ENCODE measurements at regions not wholly inside any gene's neighbourhood (a gene's known extent, or its start where the extent isn't known, plus 50 kb on each side); places are given as distances from the start of the nearest gene placed in this dataset.

DNA sequence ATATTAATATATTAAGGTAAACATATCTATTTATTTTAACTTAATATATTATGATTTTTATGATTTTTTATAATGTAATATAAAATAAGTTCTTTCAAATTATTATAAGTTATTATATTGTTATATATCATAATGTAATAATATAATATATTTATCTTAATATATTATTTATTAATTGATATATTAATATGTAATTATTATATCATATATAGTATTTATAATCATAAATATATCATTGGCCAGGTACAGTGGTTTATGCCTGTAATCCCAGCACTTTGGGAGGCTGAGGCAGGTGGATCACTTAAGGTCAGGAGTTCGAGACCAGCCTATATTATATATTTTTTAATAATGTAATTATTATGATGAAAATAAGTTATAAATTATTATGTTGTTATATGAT is 118.1 kb downstream of the MPP7 start:
- no peak overlapping the region for H3K9ac ChIP-seq (ENCODE audit: insufficient read depth in 1 of 2, low read length in 2 of 2)
- H3K4me3 ChIP-seq: no peak overlapping the region
- TF ChIP-seq, protein P1, sequence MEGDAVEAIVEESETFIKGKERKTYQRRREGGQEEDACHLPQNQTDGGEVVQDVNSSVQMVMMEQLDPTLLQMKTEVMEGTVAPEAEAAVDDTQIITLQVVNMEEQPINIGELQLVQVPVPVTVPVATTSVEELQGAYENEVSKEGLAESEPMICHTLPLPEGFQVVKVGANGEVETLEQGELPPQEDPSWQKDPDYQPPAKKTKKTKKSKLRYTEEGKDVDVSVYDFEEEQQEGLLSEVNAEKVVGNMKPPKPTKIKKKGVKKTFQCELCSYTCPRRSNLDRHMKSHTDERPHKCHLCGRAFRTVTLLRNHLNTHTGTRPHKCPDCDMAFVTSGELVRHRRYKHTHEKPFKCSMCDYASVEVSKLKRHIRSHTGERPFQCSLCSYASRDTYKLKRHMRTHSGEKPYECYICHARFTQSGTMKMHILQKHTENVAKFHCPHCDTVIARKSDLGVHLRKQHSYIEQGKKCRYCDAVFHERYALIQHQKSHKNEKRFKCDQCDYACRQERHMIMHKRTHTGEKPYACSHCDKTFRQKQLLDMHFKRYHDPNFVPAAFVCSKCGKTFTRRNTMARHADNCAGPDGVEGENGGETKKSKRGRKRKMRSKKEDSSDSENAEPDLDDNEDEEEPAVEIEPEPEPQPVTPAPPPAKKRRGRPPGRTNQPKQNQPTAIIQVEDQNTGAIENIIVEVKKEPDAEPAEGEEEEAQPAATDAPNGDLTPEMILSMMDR (IDR thresholded peaks at IDR 0.05; ENCODE audit: control extremely low read depth, extremely low read depth): no peak
- H3K36me3 ChIP-seq (ENCODE audit: control insufficient read depth in 4 of 4, insufficient read depth in 4 of 4, low read length in 4 of 4): no peaks in the 10 kb centered on the region
- peaks cover 0 to 4% (median 0%) of the 10 kb centered on the region in 3 donors for H3K27me3 ChIP-seq (ENCODE audit: control insufficient read depth in 3 of 3, insufficient read depth in 3 of 3, low read length in 2 of 3)
- ATAC-seq (ENCODE audit: insufficient read depth, low FRiP score) (no peak), DNase-seq (no peak)
- H3K9me3 ChIP-seq (ENCODE audit: control insufficient read depth in 4 of 4, insufficient read depth in 3 of 4, low read length in 3 of 4): no peaks in the 10 kb centered on the region
- peaks cover 0 to 2% (median 0%) of the 10 kb centered on the region in 5 donors for H3K4me1 ChIP-seq (ENCODE audit: control insufficient read depth in 5 of 5, insufficient read depth in 5 of 5, low read length in 5 of 5)
- 95 to 97% methylated on average over 1 of the region's 1 CpG for WGBS, 2 donors
- no peak overlapping the region for H3K27ac ChIP-seq (ENCODE audit: low read depth in 1 of 2, low read length in 1 of 2)

DNA sequence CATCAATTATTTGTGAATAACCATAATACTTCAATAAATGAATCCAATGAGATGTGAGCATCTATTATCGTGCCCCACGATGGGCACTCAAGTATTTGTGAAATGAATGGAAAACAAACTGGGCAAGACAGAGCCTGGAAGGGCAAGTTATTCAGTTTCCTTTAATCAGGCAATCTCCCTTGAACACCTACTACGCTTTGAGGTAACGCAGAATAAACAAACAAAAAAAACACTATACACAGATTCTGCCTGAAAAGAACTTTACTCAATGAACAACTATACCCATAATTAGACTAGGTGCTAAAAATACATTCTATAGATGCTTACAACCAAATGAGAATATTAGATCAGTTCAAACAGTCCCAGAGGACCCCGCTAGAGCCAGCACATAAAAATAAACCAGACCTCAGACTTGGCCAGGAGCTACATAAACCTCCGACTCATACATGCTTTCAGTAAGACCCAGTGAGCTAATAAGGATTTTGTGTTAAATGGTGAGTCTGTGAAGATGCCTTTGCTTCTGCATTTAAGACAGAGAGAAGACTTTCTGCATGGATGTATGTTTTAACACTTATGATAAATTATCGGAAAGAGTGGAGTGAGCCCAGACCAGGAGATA is 121.3 kb downstream of the MPP7 start:
- WGBS, 2 donors: 63 to 89% methylated on average over 7 of the region's 7 CpGs
- no peaks in the 10 kb centered on the region for H3K36me3 ChIP-seq (ENCODE audit: control insufficient read depth in 4 of 4, insufficient read depth in 4 of 4, low read length in 4 of 4)
- TF ChIP-seq, protein P1 (IDR thresholded peaks at IDR 0.05; ENCODE audit: control extremely low read depth, extremely low read depth): no peak

DNA sequence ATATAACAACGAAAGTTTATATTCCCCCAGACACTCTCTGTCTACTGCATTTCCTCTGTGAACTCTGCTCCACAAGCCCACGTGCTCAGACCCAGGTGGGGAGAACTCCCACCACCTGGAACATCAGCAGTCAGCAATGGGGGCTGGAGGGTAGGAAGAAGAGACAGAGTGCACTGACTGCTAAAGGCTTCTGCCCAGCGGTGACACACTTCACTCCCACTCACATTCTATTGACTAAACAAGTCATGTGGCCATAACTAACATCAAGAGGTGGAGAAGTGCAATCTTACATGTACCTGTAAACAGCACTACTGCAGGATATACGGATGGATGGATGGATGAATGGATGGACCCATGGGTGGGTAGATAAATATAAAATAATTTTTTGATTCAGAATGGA is 122.2 kb downstream of the MPP7 start:
- Histone ChIP-seq H3K27me3 (ENCODE audit: control insufficient read depth in 3 of 3, insufficient read depth in 3 of 3, low read length in 2 of 3) (peaks cover 0 to 4% (median 0%) of the 10 kb centered on the region in 3 donors), H3K36me3 (ENCODE audit: control insufficient read depth in 4 of 4, insufficient read depth in 4 of 4, low read length in 4 of 4) (no peaks in the 10 kb centered on the region), H3K4me1 (ENCODE audit: control insufficient read depth in 5 of 5, insufficient read depth in 5 of 5, low read length in 5 of 5) (peaks cover 0 to 3% (median 0%) of the 10 kb centered on the region in 5 donors), H3K4me3 (no peak overlapping the region), H3K9ac (ENCODE audit: insufficient read depth in 1 of 2, low read length in 2 of 2) (no peak overlapping the region), H3K27ac (ENCODE audit: low read depth in 1 of 2, low read length in 1 of 2) (no peak overlapping the region), H3K9me3 (ENCODE audit: control insufficient read depth in 4 of 4, insufficient read depth in 3 of 4, low read length in 3 of 4) (no peaks in the 10 kb centered on the region)
- no peak for ATAC-seq (ENCODE audit: insufficient read depth, low FRiP score)
- 51 to 75% methylated on average over 4 of the region's 4 CpGs for WGBS, 2 donors
- TF ChIP-seq, protein P1 (IDR thresholded peaks at IDR 0.05; ENCODE audit: control extremely low read depth, extremely low read depth): no peak
- no peak for DNase-seq

More for the DNA sequence above, 121.3 kb downstream of the MPP7 start:
- ATAC-seq (ENCODE audit: insufficient read depth, low FRiP score): no peak
- H3K27me3 ChIP-seq (ENCODE audit: control insufficient read depth in 3 of 3, insufficient read depth in 3 of 3, low read length in 2 of 3): peaks cover 0 to 4% (median 0%) of the 10 kb centered on the region in 3 donors
- no peak overlapping the region for H3K4me3 ChIP-seq
- no peaks in the 10 kb centered on the region for H3K9me3 ChIP-seq (ENCODE audit: control insufficient read depth in 4 of 4, insufficient read depth in 3 of 4, low read length in 3 of 4)
- no peak for DNase-seq
- peaks cover 0 to 3% (median 0%) of the 10 kb centered on the region in 5 donors for H3K4me1 ChIP-seq (ENCODE audit: control insufficient read depth in 5 of 5, insufficient read depth in 5 of 5, low read length in 5 of 5)
- H3K9ac ChIP-seq (ENCODE audit: insufficient read depth in 1 of 2, low read length in 2 of 2): no peak overlapping the region
- no peak overlapping the region for H3K27ac ChIP-seq (ENCODE audit: low read depth in 1 of 2, low read length in 1 of 2)

DNA sequence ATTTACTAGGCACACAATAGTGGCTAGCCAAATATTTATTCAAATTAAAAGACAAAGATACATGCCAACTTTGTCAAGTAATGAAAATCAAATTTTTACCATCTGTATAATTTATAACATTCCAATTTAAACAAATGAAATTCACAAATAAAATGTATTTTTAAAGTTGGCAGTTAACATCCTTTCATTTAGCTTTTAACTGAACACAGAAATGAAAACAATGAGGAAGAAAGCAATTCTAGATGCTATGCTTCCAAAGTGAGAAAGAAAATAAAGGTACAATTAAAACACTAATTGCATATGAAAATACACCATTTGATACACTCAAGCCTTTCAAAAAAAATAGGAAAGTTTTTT is 123.1 kb downstream of the MPP7 start:
- Histone ChIP-seq H3K27ac (ENCODE audit: low read depth in 1 of 2, low read length in 1 of 2) (no peak overlapping the region), H3K9me3 (ENCODE audit: control insufficient read depth in 4 of 4, insufficient read depth in 3 of 4, low read length in 3 of 4) (no peaks in the 10 kb centered on the region), H3K9ac (ENCODE audit: insufficient read depth in 1 of 2, low read length in 2 of 2) (no peak overlapping the region), H3K4me3 (no peak overlapping the region), H3K36me3 (ENCODE audit: control insufficient read depth in 4 of 4, insufficient read depth in 4 of 4, low read length in 4 of 4) (no peaks in the 10 kb centered on the region), H3K4me1 (ENCODE audit: control insufficient read depth in 5 of 5, insufficient read depth in 5 of 5, low read length in 5 of 5) (peaks cover 0 to 3% (median 0%) of the 10 kb centered on the region in 5 donors), H3K27me3 (ENCODE audit: control insufficient read depth in 3 of 3, insufficient read depth in 3 of 3, low read length in 2 of 3) (peaks cover 0 to 4% (median 0%) of the 10 kb centered on the region in 3 donors)
- no peak for ATAC-seq (ENCODE audit: insufficient read depth, low FRiP score)
- DNase-seq: no peak
- TF ChIP-seq, protein P1 (IDR thresholded peaks at IDR 0.05; ENCODE audit: control extremely low read depth, extremely low read depth): no peak

Measured in lung (tissue), 11 donors.